ENCODE measurements at regions not wholly inside any gene's neighbourhood (a gene's known extent, or its start where the extent isn't known, plus 50 kb on each side); places are given as distances from the start of the nearest gene placed in this dataset.

- TF ChIP-seq ZNF605 (CRISPR knock-in tag; IDR thresholded peaks at IDR 0.05) (no peak), CREBL2 (CRISPR knock-in tag; IDR thresholded peaks at IDR 0.05; ENCODE audit: borderline replicate concordance) (no peak), ZNF878 (CRISPR knock-in tag; IDR thresholded peaks at IDR 0.05) (no peak), ZNF354B (CRISPR knock-in tag; IDR thresholded peaks at IDR 0.05) (no peak), ZNF543 (CRISPR knock-in tag; IDR thresholded peaks at IDR 0.05) (no peak), ZNF570 (CRISPR knock-in tag; IDR thresholded peaks at IDR 0.05; ENCODE audit: borderline replicate concordance) (no peak), POLR2A (IDR thresholded peaks at IDR 0.05; ENCODE audit: insufficient read depth in 1 of 2, low read depth in 2 of 2, low read length in 2 of 2) (no peak), SMYD3 (CRISPR knock-in tag; IDR thresholded peaks at IDR 0.05) (no peak), ZFP36 (IDR thresholded peaks at IDR 0.05; ENCODE audit: borderline replicate concordance, low read depth, low read length, partially characterized antibody) (no peak), ZBTB8A (CRISPR knock-in tag; IDR thresholded peaks at IDR 0.05; ENCODE audit: borderline replicate concordance, low read depth) (no peak)
- TF ChIP-seq, protein P1, sequence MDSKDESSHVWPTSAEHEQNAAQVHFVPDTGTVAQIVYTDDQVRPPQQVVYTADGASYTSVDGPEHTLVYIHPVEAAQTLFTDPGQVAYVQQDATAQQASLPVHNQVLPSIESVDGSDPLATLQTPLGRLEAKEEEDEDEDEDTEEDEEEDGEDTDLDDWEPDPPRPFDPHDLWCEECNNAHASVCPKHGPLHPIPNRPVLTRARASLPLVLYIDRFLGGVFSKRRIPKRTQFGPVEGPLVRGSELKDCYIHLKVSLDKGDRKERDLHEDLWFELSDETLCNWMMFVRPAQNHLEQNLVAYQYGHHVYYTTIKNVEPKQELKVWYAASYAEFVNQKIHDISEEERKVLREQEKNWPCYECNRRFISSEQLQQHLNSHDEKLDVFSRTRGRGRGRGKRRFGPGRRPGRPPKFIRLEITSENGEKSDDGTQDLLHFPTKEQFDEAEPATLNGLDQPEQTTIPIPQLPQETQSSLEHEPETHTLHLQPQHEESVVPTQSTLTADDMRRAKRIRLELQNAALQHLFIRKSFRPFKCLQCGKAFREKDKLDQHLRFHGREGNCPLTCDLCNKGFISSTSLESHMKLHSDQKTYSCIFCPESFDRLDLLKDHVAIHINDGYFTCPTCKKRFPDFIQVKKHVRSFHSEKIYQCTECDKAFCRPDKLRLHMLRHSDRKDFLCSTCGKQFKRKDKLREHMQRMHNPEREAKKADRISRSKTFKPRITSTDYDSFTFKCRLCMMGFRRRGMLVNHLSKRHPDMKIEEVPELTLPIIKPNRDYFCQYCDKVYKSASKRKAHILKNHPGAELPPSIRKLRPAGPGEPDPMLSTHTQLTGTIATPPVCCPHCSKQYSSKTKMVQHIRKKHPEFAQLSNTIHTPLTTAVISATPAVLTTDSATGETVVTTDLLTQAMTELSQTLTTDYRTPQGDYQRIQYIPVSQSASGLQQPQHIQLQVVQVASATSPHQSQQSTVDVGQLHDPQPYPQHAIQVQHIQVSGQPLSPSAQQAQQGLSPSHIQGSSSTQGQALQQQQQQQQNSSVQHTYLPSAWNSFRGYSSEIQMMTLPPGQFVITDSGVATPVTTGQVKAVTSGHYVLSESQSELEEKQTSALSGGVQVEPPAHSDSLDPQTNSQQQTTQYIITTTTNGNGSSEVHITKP (CRISPR knock-in tag; IDR thresholded peaks at IDR 0.05; ENCODE audit: low read depth) = no peak
- TF ChIP-seq, protein P2, sequence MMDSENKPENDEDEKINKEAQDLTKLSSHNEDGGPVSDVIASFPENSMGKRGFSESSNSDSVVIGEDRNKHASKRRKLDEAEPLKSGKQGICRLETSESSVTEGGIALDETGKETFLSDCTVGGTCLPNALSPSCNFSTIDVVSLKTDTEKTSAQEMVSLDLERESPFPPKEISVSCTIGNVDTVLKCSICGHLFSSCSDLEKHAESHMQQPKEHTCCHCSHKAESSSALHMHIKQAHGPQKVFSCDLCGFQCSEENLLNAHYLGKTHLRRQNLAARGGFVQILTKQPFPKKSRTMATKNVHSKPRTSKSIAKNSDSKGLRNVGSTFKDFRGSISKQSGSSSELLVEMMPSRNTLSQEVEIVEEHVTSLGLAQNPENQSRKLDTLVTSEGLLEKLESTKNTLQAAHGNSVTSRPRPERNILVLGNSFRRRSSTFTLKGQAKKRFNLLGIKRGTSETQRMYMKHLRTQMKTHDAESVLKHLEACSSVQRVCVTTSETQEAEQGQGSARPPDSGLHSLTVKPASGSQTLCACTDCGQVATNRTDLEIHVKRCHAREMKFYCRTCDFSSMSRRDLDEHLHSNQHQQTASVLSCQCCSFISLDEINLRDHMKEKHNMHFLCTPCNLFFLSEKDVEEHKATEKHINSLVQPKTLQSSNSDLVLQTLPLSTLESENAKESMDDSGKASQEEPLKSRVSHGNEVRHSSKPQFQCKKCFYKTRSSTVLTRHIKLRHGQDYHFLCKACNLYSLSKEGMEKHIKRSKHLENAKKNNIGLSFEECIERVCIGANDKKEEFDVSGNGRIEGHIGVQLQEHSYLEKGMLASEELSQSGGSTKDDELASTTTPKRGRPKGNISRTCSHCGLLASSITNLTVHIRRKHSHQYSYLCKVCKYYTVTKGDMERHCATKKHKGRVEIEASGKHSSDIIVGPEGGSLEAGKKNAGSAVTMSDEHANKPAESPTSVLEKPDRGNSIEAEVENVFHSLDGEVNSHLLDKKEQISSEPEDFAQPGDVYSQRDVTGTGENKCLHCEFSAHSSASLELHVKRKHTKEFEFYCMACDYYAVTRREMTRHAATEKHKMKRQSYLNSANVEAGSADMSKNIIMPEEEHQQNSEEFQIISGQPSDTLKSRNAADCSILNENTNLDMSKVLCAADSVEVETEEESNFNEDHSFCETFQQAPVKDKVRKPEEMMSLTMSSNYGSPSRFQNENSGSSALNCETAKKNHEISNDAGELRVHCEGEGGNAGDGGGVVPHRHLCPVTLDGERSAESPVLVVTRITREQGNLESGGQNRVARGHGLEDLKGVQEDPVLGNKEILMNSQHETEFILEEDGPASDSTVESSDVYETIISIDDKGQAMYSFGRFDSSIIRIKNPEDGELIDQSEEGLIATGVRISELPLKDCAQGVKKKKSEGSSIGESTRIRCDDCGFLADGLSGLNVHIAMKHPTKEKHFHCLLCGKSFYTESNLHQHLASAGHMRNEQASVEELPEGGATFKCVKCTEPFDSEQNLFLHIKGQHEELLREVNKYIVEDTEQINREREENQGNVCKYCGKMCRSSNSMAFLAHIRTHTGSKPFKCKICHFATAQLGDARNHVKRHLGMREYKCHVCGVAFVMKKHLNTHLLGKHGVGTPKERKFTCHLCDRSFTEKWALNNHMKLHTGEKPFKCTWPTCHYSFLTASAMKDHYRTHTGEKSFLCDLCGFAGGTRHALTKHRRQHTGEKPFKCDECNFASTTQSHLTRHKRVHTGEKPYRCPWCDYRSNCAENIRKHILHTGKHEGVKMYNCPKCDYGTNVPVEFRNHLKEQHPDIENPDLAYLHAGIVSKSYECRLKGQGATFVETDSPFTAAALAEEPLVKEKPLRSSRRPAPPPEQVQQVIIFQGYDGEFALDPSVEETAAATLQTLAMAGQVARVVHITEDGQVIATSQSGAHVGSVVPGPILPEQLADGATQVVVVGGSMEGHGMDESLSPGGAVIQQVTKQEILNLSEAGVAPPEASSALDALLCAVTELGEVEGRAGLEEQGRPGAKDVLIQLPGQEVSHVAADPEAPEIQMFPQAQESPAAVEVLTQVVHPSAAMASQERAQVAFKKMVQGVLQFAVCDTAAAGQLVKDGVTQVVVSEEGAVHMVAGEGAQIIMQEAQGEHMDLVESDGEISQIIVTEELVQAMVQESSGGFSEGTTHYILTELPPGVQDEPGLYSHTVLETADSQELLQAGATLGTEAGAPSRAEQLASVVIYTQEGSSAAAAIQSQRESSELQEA (CRISPR knock-in tag; IDR thresholded peaks at IDR 0.05; ENCODE audit: not compliant biosample characterization) = no peak
- TF ChIP-seq, protein P3, sequence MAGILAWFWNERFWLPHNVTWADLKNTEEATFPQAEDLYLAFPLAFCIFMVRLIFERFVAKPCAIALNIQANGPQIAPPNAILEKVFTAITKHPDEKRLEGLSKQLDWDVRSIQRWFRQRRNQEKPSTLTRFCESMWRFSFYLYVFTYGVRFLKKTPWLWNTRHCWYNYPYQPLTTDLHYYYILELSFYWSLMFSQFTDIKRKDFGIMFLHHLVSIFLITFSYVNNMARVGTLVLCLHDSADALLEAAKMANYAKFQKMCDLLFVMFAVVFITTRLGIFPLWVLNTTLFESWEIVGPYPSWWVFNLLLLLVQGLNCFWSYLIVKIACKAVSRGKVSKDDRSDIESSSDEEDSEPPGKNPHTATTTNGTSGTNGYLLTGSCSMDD (CRISPR knock-in tag; IDR thresholded peaks at IDR 0.05) = no peak
- Histone ChIP-seq H2AFZ (ENCODE audit: low read length) (no peak overlapping the region), H3K4me2 (ENCODE audit: low read depth, low read length) (no peak overlapping the region), H3K9ac (ENCODE audit: insufficient read depth, low read depth, low read length) (no peak overlapping the region), H3K27ac (ENCODE audit: extremely low read length, insufficient read depth, low read length) (no peak overlapping the region), H3K27me3 (ENCODE audit: control insufficient read depth in 1 of 2, insufficient read depth in 2 of 2, low read length in 2 of 2) (no peaks in the 10 kb centered on the region), H3K4me3 (replicated peaks in 1 of 3; ENCODE audit: insufficient read depth in 1 of 3, low read depth in 2 of 3, low read length in 3 of 3) (no peak overlapping the region), H3K79me2 (ENCODE audit: insufficient read depth, low read length) (no peaks in the 10 kb centered on the region), H3K4me1 (ENCODE audit: insufficient read depth, low read length) (peaks cover 24% of the 10 kb centered on the region), H3K9me3 (ENCODE audit: low read length) (no peaks in the 10 kb centered on the region), H3K36me3 (replicated peaks in 1 of 2; ENCODE audit: control insufficient read depth in 1 of 2, insufficient read depth in 2 of 2, low read length in 2 of 2) (no peaks in the 10 kb centered on the region), H4K20me1 (ENCODE audit: insufficient read depth, low read length) (no peaks in the 10 kb centered on the region)
- in situ Hi-C loops (cut with HindIII; ENCODE audit: extremely low pct_ligation_motif_present, low pct_unique_long_range_greater_than_20kb) = no loop called here
- no TSS peak for BruUV-seq (replicated peaks)
- FAIRE-seq (no peak), DNase-seq (ENCODE audit: low spot score) (no peak), ATAC-seq (no peak)
- 0% methylated on average over 3 of the region's 3 CpGs for WGBS (ENCODE audit: low lambda C conversion rate)
- ChIA-PET POLR2A (no interaction called here), CTCF (ENCODE audit: low intra/inter-chr PET ratio, low total read pairs) (no interaction called here)
- intact Hi-C loops (cut with micrococcal nuclease; ENCODE audit: unreplicated experiment) = no loop called here
Observed at GRCh38 chrX:134712272-134712671, 54.0 kb upstream of the PLAC1 start.
